WTC11 (cell line): ENCODE measurements at regions not wholly inside any gene's neighbourhood (a gene's known extent, or its start where the extent isn't known, plus 50 kb on each side); places are given as distances from the start of the nearest gene placed in this dataset.

Experiments used
- ATF1 ChIP-seq: sonication (generic); formaldehyde crosslinking; IDR thresholded peaks from 2 replicates; pipeline ENCODE4 v1.8.1; 2023; ENCODE audit warnings: mild to moderate bottlenecking, moderate library complexity, missing genetic modification reagents
- CTCF ChIP-seq: fragments of 200-600 bp; IDR thresholded peaks from 2 replicates; pipeline ENCODE4 v1.8.0; 2022; ENCODE audit warnings: antibody characterized with exemption
- NFE2L1 ChIP-seq: sonication (generic); formaldehyde crosslinking; IDR thresholded peaks from 2 replicates; pipeline ENCODE4 v1.8.1; 2023; ENCODE audit warnings: missing genetic modification reagents
- SP1 ChIP-seq: sonication (generic); formaldehyde crosslinking; conservative IDR thresholded peaks from 2 replicates; pipeline ENCODE4 v1.8.1; 2022; ENCODE audit warnings: missing genetic modification reagents
- TEAD4 ChIP-seq: sonication (generic); formaldehyde crosslinking; IDR thresholded peaks from 2 replicates; pipeline ENCODE4 v1.8.0; 2022; ENCODE audit warnings: mild to moderate bottlenecking, missing genetic modification reagents
- ZNF121 ChIP-seq: sonication (generic); formaldehyde crosslinking; IDR thresholded peaks from 2 replicates; pipeline ENCODE4 v1.8.0; 2023; ENCODE audit warnings: missing genetic modification reagents
- TF ChIP-seq, protein P1 (sequence below): sonication (generic); formaldehyde crosslinking; conservative IDR thresholded peaks from 2 replicates; pipeline ENCODE4 v1.8.1; 2022; ENCODE audit warnings: mild to moderate bottlenecking, missing genetic modification reagents

DNA sequence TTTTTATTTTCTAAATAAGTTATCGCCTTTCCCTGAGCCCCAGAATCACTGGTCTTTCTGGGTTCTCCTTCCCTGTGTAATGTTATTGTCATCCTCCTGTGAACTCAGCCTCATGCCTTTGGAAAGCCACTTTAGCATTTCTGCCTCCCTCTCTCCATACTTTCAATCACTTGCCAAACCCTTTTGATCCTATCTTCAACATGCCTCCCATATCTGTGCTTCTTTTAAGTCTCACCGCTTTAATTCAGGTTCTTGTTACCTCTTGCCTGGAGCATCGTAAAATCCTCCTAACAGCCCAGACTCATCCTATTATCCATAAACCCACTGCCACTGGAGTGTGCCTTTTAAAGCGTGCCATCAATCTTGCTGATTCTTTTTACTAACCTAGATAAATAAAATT, 321.8 kb downstream of the BMP4 start:
- TF ChIP-seq ATF1 (CRISPR knock-in tag), result no peak
- TF ChIP-seq CTCF, result no peak
- TF ChIP-seq ZNF121 (CRISPR knock-in tag), result no peak
- no peak for TF ChIP-seq TEAD4
- TF ChIP-seq NFE2L1 (CRISPR knock-in tag), result no peak
- no peak for TF ChIP-seq SP1 (CRISPR knock-in tag)
- TF ChIP-seq, protein P1, sequence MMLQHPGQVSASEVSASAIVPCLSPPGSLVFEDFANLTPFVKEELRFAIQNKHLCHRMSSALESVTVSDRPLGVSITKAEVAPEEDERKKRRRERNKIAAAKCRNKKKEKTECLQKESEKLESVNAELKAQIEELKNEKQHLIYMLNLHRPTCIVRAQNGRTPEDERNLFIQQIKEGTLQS (CRISPR knock-in tag), result no peak
